Lower leg skin (tissue), 3 donors: ENCODE measurements at regions not wholly inside any gene's neighbourhood (a gene's known extent, or its start where the extent isn't known, plus 50 kb on each side); places are given as distances from the start of the nearest gene placed in this dataset.

Experiments used
- CTCF ChIP-seq, 3 donors: fragments of 450-650 bp; IDR thresholded peaks; one replicate each; pipeline ENCODE4 v1.5.1; 2016; ENCODE audit warnings: antibody characterized with exemption in 3 of 3, mild to moderate bottlenecking in 3 of 3, moderate library complexity in 2 of 3
- POLR2A ChIP-seq, 2 donors: fragments of 450-650 bp; IDR thresholded peaks; one replicate each; pipeline ENCODE4 v1.6.1; 2016 to 2017; ENCODE audit warnings: antibody characterized with exemption in 2 of 2, mild to moderate bottlenecking in 1 of 2, moderate library complexity in 1 of 2

DNA sequence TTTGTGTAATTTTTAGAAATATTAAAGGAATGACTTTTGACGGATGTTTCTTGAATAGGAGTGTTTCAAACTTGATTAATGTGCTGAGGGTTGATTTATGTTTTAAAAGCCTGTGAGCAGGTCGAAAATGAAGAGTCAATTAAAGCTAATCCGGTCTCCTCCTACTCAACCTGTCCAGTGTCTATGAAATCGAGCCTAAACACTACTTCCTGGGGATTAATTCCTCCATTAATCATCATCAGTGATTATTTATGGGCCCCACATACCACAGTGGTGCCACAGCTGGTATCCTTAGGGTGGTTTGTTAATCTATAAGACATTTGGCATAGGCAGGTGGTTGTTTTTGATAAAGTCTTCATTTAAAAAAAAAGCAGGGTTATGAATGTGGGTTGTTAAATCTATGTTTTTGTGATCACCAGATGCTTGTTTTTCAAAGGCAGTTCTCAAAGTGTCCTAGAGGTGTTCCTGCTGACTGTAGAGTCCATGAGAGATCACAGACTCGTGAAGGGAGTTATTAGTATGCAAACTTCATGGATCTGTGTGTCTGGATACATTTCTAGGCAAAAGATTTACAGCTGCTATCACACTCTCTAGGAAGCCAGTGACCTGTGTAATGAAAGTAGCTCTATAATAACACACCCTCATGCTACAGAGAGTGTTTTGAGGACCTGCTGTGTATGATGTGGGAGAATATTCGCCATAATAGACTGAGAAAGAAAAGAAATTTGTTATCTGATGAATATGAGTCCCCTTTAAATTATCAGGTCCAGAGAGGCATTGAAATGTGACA lies 308.6 kb downstream of the AKAIN1 start:
- TF ChIP-seq CTCF (IDR thresholded peaks at IDR 0.05) = no peak
- TF ChIP-seq POLR2A (IDR thresholded peaks at IDR 0.05) = no peak
